Natural killer cell (primary cell): ENCODE measurements at regions not wholly inside any gene's neighbourhood (a gene's known extent, or its start where the extent isn't known, plus 50 kb on each side); places are given as distances from the start of the nearest gene placed in this dataset.

Experiments used
- ATAC-seq, 3 donors: fragments of 150-1000 bp in 2 of 3; fragments of 200-7000 bp in 1 of 3; cut with Tn5 transposase; 1 replicate in 1 of 3; 2 replicates in 2 of 3; pipeline ENCODE4 v1.10.0; 2021; ENCODE audit warnings: mild to moderate bottlenecking in 2 of 3, moderate library complexity in 2 of 3
- DNase-seq, 2 donors: peaks; one replicate each; pipeline versions ENCODE4 v3.0.0 to v3.0.0-alpha.2; 2013 to 2021; ENCODE audit warnings: mixed read lengths in 1 of 2
- H3K27ac ChIP-seq: one replicate; pipeline ENCODE4 v1.5.1; 2013; ENCODE audit warnings: mild to moderate bottlenecking, low read length
- H3K27me3 ChIP-seq: one replicate; pipeline ENCODE4 v1.6.1; 2013; ENCODE audit warnings: low read length; ENCODE audit not compliant: control insufficient read depth, insufficient read depth
- H3K36me3 ChIP-seq: one replicate; pipeline ENCODE4 v1.6.1; 2013; ENCODE audit warnings: low read length; ENCODE audit not compliant: control insufficient read depth, insufficient read depth
- H3K4me1 ChIP-seq: one replicate; pipeline ENCODE4 v1.6.1; 2013; ENCODE audit warnings: low read length; ENCODE audit not compliant: control insufficient read depth, insufficient read depth
- H3K4me3 ChIP-seq: one replicate; pipeline ENCODE4 v1.5.1; 2013; ENCODE audit warnings: low read length
- H3K9me3 ChIP-seq: one replicate; pipeline ENCODE4 v1.6.1; 2013; ENCODE audit warnings: low read length; ENCODE audit not compliant: control insufficient read depth, insufficient read depth
- H3K27ac Mint-ChIP-seq, 2 donors: one replicate each; pipeline ENCODE4 v1.8.0; 2022; ENCODE audit warnings: mild to moderate bottlenecking in 2 of 2, mixed read lengths in 2 of 2, moderate library complexity in 1 of 2
- H3K27me3 Mint-ChIP-seq, 2 donors: one replicate each; pipeline ENCODE4 v1.8.0; 2022; ENCODE audit warnings: low read depth in 2 of 2, mixed read lengths in 2 of 2
- H3K36me3 Mint-ChIP-seq: one replicate; pipeline ENCODE4 v1.8.0; 2022; ENCODE audit warnings: mixed read lengths
- H3K4me1 Mint-ChIP-seq, 2 donors: one replicate each; pipeline ENCODE4 v1.8.0; 2022; ENCODE audit warnings: mixed read lengths in 2 of 2
- H3K4me3 Mint-ChIP-seq: one replicate; pipeline ENCODE4 v1.8.0; 2022; ENCODE audit warnings: mild to moderate bottlenecking, moderate library complexity, mixed read lengths
- H3K9me3 Mint-ChIP-seq, 2 donors: one replicate each; pipeline ENCODE4 v1.8.0; 2022; ENCODE audit warnings: mixed read lengths in 2 of 2
- CTCF ChIP-seq: fragments of 200-600 bp; IDR thresholded peaks from one replicate; pipeline ENCODE4 v1.8.0; 2022; ENCODE audit warnings: antibody characterized with exemption
- WGBS: methylation state at CpG from one replicate; pipeline ENCODE4 v1.1.7; 2013; ENCODE audit warnings: missing lambda C conversion rate; ENCODE audit not compliant: insufficient coverage; 5-methylcytosine and 5-hydroxymethylcytosine counted together
- intact Hi-C: fragments of 100-400 bp; cut with micrococcal nuclease; formaldehyde crosslinking; loops from one replicate; pipeline ENCODE4 v1.14.2; 2022

GRCh38 chr15:59886441-59886840, 117.7 kb upstream of the FOXB1 start:
- H3K9me3 ChIP-seq = no peaks in the 10 kb centered on the region
- no peaks in the 10 kb centered on the region for H3K27me3 ChIP-seq
- no peak overlapping the region for H3K27ac ChIP-seq
- H3K36me3 ChIP-seq = no peaks in the 10 kb centered on the region
- DNase-seq = no peak
- Mint-ChIP-seq H3K9me3 (peaks cover 0 to 2% of the 10 kb centered on the region in 2 donors), H3K4me3 (no peak overlapping the region), H3K36me3 (no peaks in the 10 kb centered on the region), H3K27ac (no peak overlapping the region), H3K27me3 (peaks cover 19 to 55% of the 10 kb centered on the region in 2 donors), H3K4me1 (no peaks in the 10 kb centered on the region)
- TF ChIP-seq CTCF = no peak
- ATAC-seq = no peak
- intact Hi-C loops = no loop called here
- 85% methylated on average over 3 of the region's 3 CpGs for WGBS
- no peak overlapping the region for H3K4me3 ChIP-seq
- no peaks in the 10 kb centered on the region for H3K4me1 ChIP-seq

GRCh38 chr15:59885832-59886231, 118.3 kb upstream of the FOXB1 start:
- H3K36me3 Mint-ChIP-seq = no peaks in the 10 kb centered on the region
- Histone ChIP-seq H3K36me3 (no peaks in the 10 kb centered on the region), H3K27ac (no peak overlapping the region), H3K27me3 (no peaks in the 10 kb centered on the region), H3K4me1 (no peaks in the 10 kb centered on the region), H3K4me3 (no peak overlapping the region), H3K9me3 (no peaks in the 10 kb centered on the region)
- intact Hi-C loops = no loop called here
- no peak overlapping the region for H3K27ac Mint-ChIP-seq
- H3K9me3 Mint-ChIP-seq = peaks cover 0 to 2% of the 10 kb centered on the region in 2 donors
- H3K4me3 Mint-ChIP-seq = no peak overlapping the region
- no peak for TF ChIP-seq CTCF
- peaks cover 16 to 49% of the 10 kb centered on the region in 2 donors for H3K27me3 Mint-ChIP-seq
- WGBS = 5% methylated on average over 7 of the region's 7 CpGs
- no peak for DNase-seq
- H3K4me1 Mint-ChIP-seq = no peaks in the 10 kb centered on the region
- ATAC-seq = no peak

GRCh38 chr15:59879506-59880265, 124.4 kb upstream of the FOXB1 start:
- H3K9me3 ChIP-seq = no peaks in the 10 kb centered on the region
- ATAC-seq = no peak
- H3K4me1 Mint-ChIP-seq = no peaks in the 10 kb centered on the region
- no peak overlapping the region for H3K4me3 Mint-ChIP-seq
- peaks cover 19 to 47% of the 10 kb centered on the region in 2 donors for H3K27me3 Mint-ChIP-seq
- H3K4me3 ChIP-seq = no peak overlapping the region
- no peaks in the 10 kb centered on the region for H3K36me3 ChIP-seq
- no peaks in the 10 kb centered on the region for H3K9me3 Mint-ChIP-seq
- no peaks in the 10 kb centered on the region for H3K4me1 ChIP-seq
- no peak for TF ChIP-seq CTCF
- WGBS = 80% methylated on average over 1 of the region's 2 CpGs
- H3K27ac Mint-ChIP-seq = no peak overlapping the region
- no peak overlapping the region for H3K27ac ChIP-seq
- DNase-seq = no peak
- peaks cover 2% of the 10 kb centered on the region for H3K27me3 ChIP-seq
- H3K36me3 Mint-ChIP-seq = no peaks in the 10 kb centered on the region
- intact Hi-C loops = no loop called here

- TF ChIP-seq CTCF = no peak
- Histone ChIP-seq H3K4me1 (no peaks in the 10 kb centered on the region), H3K36me3 (no peaks in the 10 kb centered on the region), H3K4me3 (no peak overlapping the region), H3K9me3 (no peaks in the 10 kb centered on the region), H3K27ac (no peak overlapping the region), H3K27me3 (peaks cover 4% of the 10 kb centered on the region)
- H3K36me3 Mint-ChIP-seq = no peaks in the 10 kb centered on the region
- no peaks in the 10 kb centered on the region for H3K9me3 Mint-ChIP-seq
- H3K4me3 Mint-ChIP-seq = no peak overlapping the region
- no peak overlapping the region for H3K27ac Mint-ChIP-seq
- 89% methylated on average over 5 of the region's 5 CpGs for WGBS
- intact Hi-C loops = no loop called here
- no peak for DNase-seq
- peaks cover 23 to 62% of the 10 kb centered on the region in 2 donors for H3K27me3 Mint-ChIP-seq
- H3K4me1 Mint-ChIP-seq = no peaks in the 10 kb centered on the region
- ATAC-seq = no peak
These were observed 128.0 kb upstream of the FOXB1 start for GRCh38 chr15:59876140-59876539.
